Chondrocyte (in vitro differentiated cells): ENCODE measurements at regions not wholly inside any gene's neighbourhood (a gene's known extent, or its start where the extent isn't known, plus 50 kb on each side); places are given as distances from the start of the nearest gene placed in this dataset.

Experiments used
- DNase-seq: peaks from one replicate; pipeline ENCODE4 v3.0.0; 2021; ENCODE audit warnings: mixed read lengths, low spot score
- H3K27ac Mint-ChIP-seq: one replicate; pipeline ENCODE4 v1.8.0; 2021; ENCODE audit warnings: mild to moderate bottlenecking, moderate library complexity, mixed read lengths; ENCODE audit not compliant: unreplicated experiment
- H3K27me3 Mint-ChIP-seq: 2 replicates; pipeline ENCODE4 v1.8.0; 2021; ENCODE audit warnings: low read depth, mixed read lengths
- H3K36me3 Mint-ChIP-seq: 2 replicates; pipeline ENCODE4 v1.8.0; 2021; ENCODE audit warnings: low read depth, mixed read lengths
- H3K4me1 Mint-ChIP-seq: 2 replicates; pipeline ENCODE4 v1.8.0; 2021; ENCODE audit warnings: low read depth, mild to moderate bottlenecking, mixed read lengths
- H3K4me3 Mint-ChIP-seq: one replicate; pipeline ENCODE4 v1.8.0; 2021; ENCODE audit warnings: mild to moderate bottlenecking, moderate library complexity, mixed read lengths; ENCODE audit not compliant: unreplicated experiment
- H3K9me3 Mint-ChIP-seq: 2 replicates; pipeline ENCODE4 v1.8.0; 2021; ENCODE audit warnings: low read depth, mixed read lengths
- CTCF ChIP-seq: fragments of 200-600 bp; sonication (generic); IDR thresholded peaks from 2 replicates; pipeline ENCODE4 v1.5.0; 2021; ENCODE audit warnings: antibody characterized with exemption, mild to moderate bottlenecking, moderate library complexity

GRCh38 chr6:147903321-147903720, 394.8 kb downstream of the SAMD5 start:
- no peak for DNase-seq
- H3K27me3 Mint-ChIP-seq: no peaks in the 10 kb centered on the region
- no peak for TF ChIP-seq CTCF
- no peak overlapping the region for H3K27ac Mint-ChIP-seq
- H3K4me3 Mint-ChIP-seq: no peak overlapping the region
- H3K36me3 Mint-ChIP-seq: no peaks in the 10 kb centered on the region
- H3K9me3 Mint-ChIP-seq: no peaks in the 10 kb centered on the region
- peaks cover 19% of the 10 kb centered on the region for H3K4me1 Mint-ChIP-seq

GRCh38 chr6:147903931-147904330, 395.4 kb downstream of the SAMD5 start:
- Mint-ChIP-seq H3K4me1 (peaks cover 19% of the 10 kb centered on the region), H3K27me3 (no peaks in the 10 kb centered on the region), H3K9me3 (no peaks in the 10 kb centered on the region), H3K4me3 (no peak overlapping the region), H3K27ac (no peak overlapping the region), H3K36me3 (no peaks in the 10 kb centered on the region)
- TF ChIP-seq CTCF: no peak
- no peak for DNase-seq

GRCh38 chr6:147904416-147904815, 395.9 kb downstream of the SAMD5 start:
- no peaks in the 10 kb centered on the region for H3K36me3 Mint-ChIP-seq
- TF ChIP-seq CTCF: no peak
- H3K9me3 Mint-ChIP-seq: no peaks in the 10 kb centered on the region
- H3K4me1 Mint-ChIP-seq: peaks cover 23% of the 10 kb centered on the region
- H3K27ac Mint-ChIP-seq: no peak overlapping the region
- no peak overlapping the region for H3K4me3 Mint-ChIP-seq
- no peaks in the 10 kb centered on the region for H3K27me3 Mint-ChIP-seq
- no peak for DNase-seq

- Mint-ChIP-seq H3K9me3 (no peaks in the 10 kb centered on the region), H3K4me1 (peaks cover 28% of the 10 kb centered on the region), H3K36me3 (no peaks in the 10 kb centered on the region), H3K4me3 (no peak overlapping the region), H3K27me3 (no peaks in the 10 kb centered on the region), H3K27ac (no peak overlapping the region)
- DNase-seq: no peak
- TF ChIP-seq CTCF: no peak
Measured at GRCh38 chr6:147905711-147906110, 397.2 kb downstream of the SAMD5 start.

GRCh38 chr6:147906361-147906760, 397.9 kb downstream of the SAMD5 start:
- H3K36me3 Mint-ChIP-seq: no peaks in the 10 kb centered on the region
- no peak for TF ChIP-seq CTCF
- H3K27ac Mint-ChIP-seq: peak overlapping the region; percentile 9
- H3K4me3 Mint-ChIP-seq: no peak overlapping the region
- H3K4me1 Mint-ChIP-seq: peaks cover 28% of the 10 kb centered on the region
- DNase-seq: no peak
- H3K27me3 Mint-ChIP-seq: no peaks in the 10 kb centered on the region
- H3K9me3 Mint-ChIP-seq: no peaks in the 10 kb centered on the region
